HG03342 (cell line): ENCODE measurements at regions not wholly inside any gene's neighbourhood (a gene's known extent, or its start where the extent isn't known, plus 50 kb on each side); places are given as distances from the start of the nearest gene placed in this dataset.

ENCODE experiments used
- ATAC-seq: cut with Tn5 transposase; IDR thresholded peaks from one replicate; pipeline ENCODE4 v1.9.1; 2021; ENCODE audit warnings: mild to moderate bottlenecking, moderate library complexity; ENCODE audit not compliant: unreplicated experiment

- ATAC-seq = no peak
Measured at GRCh38 chr12:124388038-124388671, 93.3 kb downstream of the RFLNA start.

GRCh38 chr12:124387528-124387911 lies 92.6 kb downstream of the RFLNA start:
- ATAC-seq = no peak

- no peak for ATAC-seq
Measured at GRCh38 chr12:124386661-124387527, 92.0 kb downstream of the RFLNA start.

GRCh38 chr12:124386059-124386458 lies 91.2 kb downstream of the RFLNA start:
- no peak for ATAC-seq

GRCh38 chr12:124385219-124385969 lies 90.5 kb downstream of the RFLNA start:
- ATAC-seq = no peak

GRCh38 chr12:124384299-124384894 lies 89.5 kb downstream of the RFLNA start:
- no peak for ATAC-seq

- no peak for ATAC-seq
Measured at GRCh38 chr12:124383028-124383427, 88.1 kb downstream of the RFLNA start.

- ATAC-seq = no peak
Measured at GRCh38 chr12:124381456-124382296, 86.8 kb downstream of the RFLNA start.

GRCh38 chr12:124380796-124381455 lies 86.0 kb downstream of the RFLNA start:
- no peak for ATAC-seq

GRCh38 chr12:124379938-124380754 lies 85.3 kb downstream of the RFLNA start:
- ATAC-seq = no peak

GRCh38 chr12:124379379-124379937 lies 84.6 kb downstream of the RFLNA start:
- ATAC-seq = no peak

GRCh38 chr12:124378926-124379325 lies 84.0 kb downstream of the RFLNA start:
- no peak for ATAC-seq

GRCh38 chr12:124377981-124378509 lies 83.2 kb downstream of the RFLNA start:
- ATAC-seq = no peak

GRCh38 chr12:124376435-124376834 lies 81.5 kb downstream of the RFLNA start:
- ATAC-seq = no peak

- no peak for ATAC-seq
Measured at GRCh38 chr12:124375789-124376175, 80.9 kb downstream of the RFLNA start.

GRCh38 chr12:124375141-124375788 lies 80.4 kb downstream of the RFLNA start:
- ATAC-seq = no peak

- ATAC-seq = no peak
Measured at GRCh38 chr12:124374567-124374966, 79.7 kb downstream of the RFLNA start.

- ATAC-seq = no peak
Measured at GRCh38 chr12:124374147-124374546, 79.3 kb downstream of the RFLNA start.
